PC-3 (cell line): ENCODE measurements at regions not wholly inside any gene's neighbourhood (a gene's known extent, or its start where the extent isn't known, plus 50 kb on each side); places are given as distances from the start of the nearest gene placed in this dataset.

Source experiments
- ATAC-seq: fragments of 200-7000 bp; cut with Tn5 transposase; 2 replicates; pipeline ENCODE4 v1.9.1; 2020; ENCODE audit warnings: mild to moderate bottlenecking, moderate library complexity
- BruUV-seq: library from RNA; stranded (reverse); fragments of 400-500 nt; replicated peaks from 2 replicates; lab custom pipeline; 2021; lab: Mats Ljungman, UMichigan
- CTCF ChIA-PET: fragments of 300-600 bp; sonication (Branson Sonifier 250); formaldehyde crosslinking; loops from one replicate; lab custom pipeline; 2022; ENCODE audit warnings: antibody characterized with exemption; lab: Charles Lee
- POLR2A ChIA-PET: fragments of 300-600 bp; sonication (Branson Sonifier 250); formaldehyde crosslinking; loops from one replicate; lab custom pipeline; 2022; ENCODE audit warnings: antibody characterized with exemption; ENCODE audit not compliant: unreplicated experiment; lab: Charles Lee
- DNase-seq: peaks from one replicate; pipeline ENCODE4 v3.0.0-alpha.2; 2015
- H2AFZ ChIP-seq: fragments of 300-600 bp; sonication (generic); 2 replicates; pipeline ENCODE4 v1.6.0; 2016; ENCODE audit warnings: antibody characterized with exemption, low read length
- H3F3A ChIP-seq: fragments of 300-600 bp; sonication (generic); one replicate; pipeline ENCODE4 v1.6.0; 2017; ENCODE audit warnings: antibody characterized with exemption, low read length, control low read depth, mild to moderate bottlenecking; ENCODE audit not compliant: unreplicated experiment
- H3K27ac ChIP-seq: fragments of 300-600 bp; sonication (generic); 2 replicates; pipeline ENCODE4 v1.5.1; 2016; ENCODE audit warnings: mild to moderate bottlenecking, low read length
- H3K27me3 ChIP-seq: fragments of 300-600 bp; sonication (generic); 2 replicates; pipeline ENCODE4 v1.6.1; 2016; ENCODE audit warnings: low read length, mixed read lengths
- H3K36me3 ChIP-seq: fragments of 300-600 bp; sonication (generic); 2 replicates; pipeline ENCODE4 v1.6.1; 2016; ENCODE audit warnings: low read depth, mixed run types, low read length, mixed read lengths
- H3K4me1 ChIP-seq: fragments of 300-600 bp; sonication (generic); 2 replicates; pipeline ENCODE4 v1.5.1; 2016; ENCODE audit warnings: low read length; ENCODE audit not compliant: insufficient read depth
- H3K4me2 ChIP-seq: fragments of 300-600 bp; sonication (generic); 2 replicates; pipeline ENCODE4 v1.6.0; 2016; ENCODE audit warnings: low read length
- H3K4me3 ChIP-seq: fragments of 300-600 bp; sonication (generic); 2 replicates; pipeline ENCODE4 v1.5.1; 2016; ENCODE audit warnings: mild to moderate bottlenecking, low read length, mixed read lengths
- H3K79me2 ChIP-seq: fragments of 300-600 bp; sonication (generic); 2 replicates; pipeline ENCODE4 v1.6.1; 2017; ENCODE audit warnings: low read length, mixed read lengths
- H3K9ac ChIP-seq: fragments of 300-600 bp; sonication (generic); 2 replicates; pipeline ENCODE4 v1.6.0; 2016; ENCODE audit warnings: mild to moderate bottlenecking, low read length
- H3K9me2 ChIP-seq: fragments of 300-600 bp; sonication (generic); replicated peaks from 2 replicates; pipeline ENCODE4 v1.6.1; 2016; ENCODE audit warnings: mixed run types, low read length, mixed read lengths
- H3K9me3 ChIP-seq: fragments of 300-600 bp; sonication (generic); 2 replicates; pipeline ENCODE4 v1.6.1; 2016; ENCODE audit warnings: low read length, mixed read lengths
- H4K20me1 ChIP-seq: fragments of 300-600 bp; sonication (generic); 2 replicates; pipeline ENCODE4 v1.6.1; 2016; ENCODE audit warnings: low read length, mixed read lengths
- EZH2 ChIP-seq: fragments of 300-600 bp; sonication (generic); IDR thresholded peaks from one replicate; pipeline ENCODE4 v1.6.1; 2017; ENCODE audit warnings: antibody characterized with exemption, mild to moderate bottlenecking, low read length; ENCODE audit not compliant: unreplicated experiment
- EZH2phosphoT487 ChIP-seq: fragments of 300-600 bp; sonication (generic); IDR thresholded peaks from 2 replicates; pipeline ENCODE4 v1.6.1; 2018; ENCODE audit warnings: mild to moderate bottlenecking, antibody characterized with exemption, low read length, borderline replicate concordance
- intact Hi-C: fragments of 100-400 bp; cut with micrococcal nuclease; formaldehyde crosslinking; loops from 2 replicates; pipeline ENCODE4 v1.9.0; 2023
- TF ChIP-seq, protein P1 (sequence below): fragments of 300-600 bp; sonication (generic); conservative IDR thresholded peaks from 2 replicates; pipeline ENCODE4 v1.5.1; 2017; ENCODE audit warnings: antibody characterized with exemption, low read depth, mild to moderate bottlenecking, low read length

DNA sequence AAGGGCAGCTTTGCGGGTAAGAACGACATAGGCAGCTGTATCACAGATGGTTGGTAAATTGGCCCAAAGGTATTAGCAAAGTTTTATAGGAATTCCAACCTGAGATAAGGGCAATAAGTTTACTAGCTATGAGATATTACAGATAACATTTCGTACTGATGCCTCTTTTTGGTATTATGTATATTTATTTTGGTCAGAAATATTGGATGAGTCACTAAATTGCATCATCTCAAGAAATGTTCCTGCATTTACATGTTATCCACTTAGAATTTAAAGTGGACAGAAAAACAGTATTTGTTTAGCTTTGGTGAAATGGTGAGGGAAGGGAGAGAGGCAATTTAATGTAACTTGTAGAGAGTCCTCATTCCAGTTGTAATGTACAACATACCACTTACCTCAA is 65.1 kb upstream of the PZP start:
- Histone ChIP-seq H3K9ac (no peak overlapping the region), H4K20me1 (no peaks in the 10 kb centered on the region), H3K36me3 (no peaks in the 10 kb centered on the region), H3K4me2 (peak overlapping the region; percentile 37), H3K27ac (no peak overlapping the region), H3K4me3 (no peak overlapping the region), H3K4me1 (peaks cover 11% of the 10 kb centered on the region), H3K9me3 (no peaks in the 10 kb centered on the region), H3K27me3 (peaks cover 31% of the 10 kb centered on the region), H3K9me2 (no peaks in the 10 kb centered on the region), H2AFZ (no peak overlapping the region), H3K79me2 (no peaks in the 10 kb centered on the region), H3F3A (no peaks in the 10 kb centered on the region)
- intact Hi-C loops, result no loop called here
- peak; percentile 70 for ATAC-seq
- BruUV-seq, result no TSS peak
- ChIA-PET CTCF (interaction anchor here (0.6 kb wide), 1 partner anchor 35 kb away, joined by 5 read pairs; no protein-coding TSS in a partner anchor), POLR2A (no interaction called here)
- DNase-seq, result peak; percentile 69
- no peak for TF ChIP-seq EZH2phosphoT487
- no peak for TF ChIP-seq EZH2
- TF ChIP-seq, protein P1, sequence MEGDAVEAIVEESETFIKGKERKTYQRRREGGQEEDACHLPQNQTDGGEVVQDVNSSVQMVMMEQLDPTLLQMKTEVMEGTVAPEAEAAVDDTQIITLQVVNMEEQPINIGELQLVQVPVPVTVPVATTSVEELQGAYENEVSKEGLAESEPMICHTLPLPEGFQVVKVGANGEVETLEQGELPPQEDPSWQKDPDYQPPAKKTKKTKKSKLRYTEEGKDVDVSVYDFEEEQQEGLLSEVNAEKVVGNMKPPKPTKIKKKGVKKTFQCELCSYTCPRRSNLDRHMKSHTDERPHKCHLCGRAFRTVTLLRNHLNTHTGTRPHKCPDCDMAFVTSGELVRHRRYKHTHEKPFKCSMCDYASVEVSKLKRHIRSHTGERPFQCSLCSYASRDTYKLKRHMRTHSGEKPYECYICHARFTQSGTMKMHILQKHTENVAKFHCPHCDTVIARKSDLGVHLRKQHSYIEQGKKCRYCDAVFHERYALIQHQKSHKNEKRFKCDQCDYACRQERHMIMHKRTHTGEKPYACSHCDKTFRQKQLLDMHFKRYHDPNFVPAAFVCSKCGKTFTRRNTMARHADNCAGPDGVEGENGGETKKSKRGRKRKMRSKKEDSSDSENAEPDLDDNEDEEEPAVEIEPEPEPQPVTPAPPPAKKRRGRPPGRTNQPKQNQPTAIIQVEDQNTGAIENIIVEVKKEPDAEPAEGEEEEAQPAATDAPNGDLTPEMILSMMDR, result no peak

DNA sequence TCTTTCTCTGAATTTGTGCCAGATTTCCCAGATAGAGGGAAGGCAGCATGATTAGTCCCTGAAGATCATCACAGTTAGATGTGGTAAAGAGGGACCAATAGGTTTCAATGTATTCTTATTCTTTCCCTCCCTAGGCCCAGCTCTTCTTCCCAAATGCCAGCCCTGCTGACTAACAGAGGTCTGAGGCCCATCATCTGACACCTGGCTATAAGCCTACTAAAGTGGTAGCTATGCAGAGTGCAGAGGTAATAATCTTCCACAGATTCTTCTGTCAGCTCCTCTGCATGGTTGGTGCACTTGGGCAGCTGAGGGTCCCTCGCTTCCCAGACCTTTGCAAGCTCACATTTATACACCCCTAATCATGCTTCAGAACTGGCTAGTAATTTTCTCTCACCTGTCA is 63.7 kb upstream of the PZP start:
- no peak overlapping the region for H3K4me2 ChIP-seq
- no peaks in the 10 kb centered on the region for H4K20me1 ChIP-seq
- no peaks in the 10 kb centered on the region for H3K36me3 ChIP-seq
- POLR2A ChIA-PET, result no interaction called here
- TF ChIP-seq, protein P1, result no peak
- TF ChIP-seq EZH2, result no peak
- TF ChIP-seq EZH2phosphoT487, result no peak
- no peaks in the 10 kb centered on the region for H3K9me3 ChIP-seq
- no TSS peak for BruUV-seq
- no peak overlapping the region for H3K27ac ChIP-seq
- CTCF ChIA-PET, result no interaction called here
- H3K27me3 ChIP-seq, result peaks cover 28% of the 10 kb centered on the region
- H3K4me1 ChIP-seq, result peaks cover 11% of the 10 kb centered on the region
- ATAC-seq (no peak), DNase-seq (no peak)
- no peak overlapping the region for H2AFZ ChIP-seq
- no peak overlapping the region for H3K4me3 ChIP-seq
- H3K79me2 ChIP-seq, result no peaks in the 10 kb centered on the region
- H3K9ac ChIP-seq, result no peak overlapping the region
- H3F3A ChIP-seq, result no peaks in the 10 kb centered on the region
- no peaks in the 10 kb centered on the region for H3K9me2 ChIP-seq
- intact Hi-C loops, result no loop called here

DNA sequence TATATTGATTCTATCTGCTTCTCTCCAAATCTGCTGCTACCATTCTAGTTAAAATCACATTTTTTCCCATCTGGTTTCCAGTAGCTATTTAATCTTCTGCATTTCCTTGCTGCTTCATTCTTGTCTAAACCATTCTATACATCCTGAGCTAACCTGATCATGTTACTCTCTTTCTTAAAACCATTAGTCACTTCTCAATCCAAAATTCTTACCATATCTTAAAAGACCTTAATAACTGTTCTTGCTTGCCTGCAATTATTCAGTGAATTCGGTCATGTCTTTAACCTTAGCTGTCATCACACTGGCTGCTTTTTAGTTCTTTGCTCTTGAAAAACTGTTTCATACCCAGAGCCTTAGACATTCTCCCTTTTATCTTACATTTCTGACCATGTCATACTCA is 56.4 kb upstream of the PZP start:
- peaks cover 27% of the 10 kb centered on the region for H3K27me3 ChIP-seq
- H3K9me2 ChIP-seq, result no peaks in the 10 kb centered on the region
- no peak overlapping the region for H3K4me2 ChIP-seq
- H2AFZ ChIP-seq, result no peak overlapping the region
- intact Hi-C loops, result no loop called here
- no peaks in the 10 kb centered on the region for H3K9me3 ChIP-seq
- H3K79me2 ChIP-seq, result no peaks in the 10 kb centered on the region
- H3K4me1 ChIP-seq, result no peaks in the 10 kb centered on the region
- no peaks in the 10 kb centered on the region for H3K36me3 ChIP-seq
- no peak overlapping the region for H3K27ac ChIP-seq
- ChIA-PET POLR2A (no interaction called here), CTCF (no interaction called here)
- DNase-seq (no peak), ATAC-seq (no peak)
- no peaks in the 10 kb centered on the region for H4K20me1 ChIP-seq
- H3K9ac ChIP-seq, result no peak overlapping the region
- no peak overlapping the region for H3K4me3 ChIP-seq
- TF ChIP-seq EZH2phosphoT487 (no peak), EZH2 (no peak)
- TF ChIP-seq, protein P1, result no peak
- BruUV-seq, result no TSS peak
- no peaks in the 10 kb centered on the region for H3F3A ChIP-seq
